ENCODE measurements at regions not wholly inside any gene's neighbourhood (a gene's known extent, or its start where the extent isn't known, plus 50 kb on each side); places are given as distances from the start of the nearest gene placed in this dataset.

GRCh38 chr2:189304360-189304759, 124.8 kb upstream of the COL5A2 start:
- no peaks in the 10 kb centered on the region for H3K79me2 ChIP-seq (ENCODE audit: control insufficient read depth, insufficient read depth, low read length)
- no peak overlapping the region for H3K9ac ChIP-seq (ENCODE audit: low read length)
- H3K4me3 Mint-ChIP-seq = no peak overlapping the region
- WGBS (ENCODE audit: insufficient coverage) = 80% methylated on average over 1 of the region's 2 CpGs
- H3K36me3 ChIP-seq (replicated peaks in 1 of 2; ENCODE audit: control extremely low read depth in 1 of 2, control insufficient read depth in 1 of 2, extremely low read depth in 1 of 2, insufficient read depth in 2 of 2, low read length in 1 of 2) = no peaks in the 10 kb centered on the region
- CTCF ChIA-PET = no interaction called here
- ATAC-seq (ENCODE audit: low read depth) = no peak
- no peak overlapping the region for H3K4me2 ChIP-seq (replicated peaks; ENCODE audit: low read depth, low read length, poor library complexity, severe bottlenecking)
- no peaks in the 10 kb centered on the region for H3K27me3 Mint-ChIP-seq
- no peaks in the 10 kb centered on the region for H3K9me3 ChIP-seq (ENCODE audit: control extremely low read depth in 1 of 3, control insufficient read depth in 2 of 3, insufficient read depth in 1 of 3, low read length in 2 of 3)
- no peak overlapping the region for H3K27ac ChIP-seq (ENCODE audit: low read length in 2 of 2)
- H3K4me3 ChIP-seq (ENCODE audit: control extremely low read depth in 1 of 5, extremely low read depth in 1 of 5, insufficient read depth in 1 of 5, low read depth in 2 of 5, low read length in 4 of 5) = no peak overlapping the region
- no peaks in the 10 kb centered on the region for H3K27me3 ChIP-seq (replicated peaks in 1 of 4; ENCODE audit: control extremely low read depth in 1 of 4, control insufficient read depth in 3 of 4, insufficient read depth in 4 of 4, low read length in 3 of 4)
- POLR2A ChIA-PET = no interaction called here
- no peaks in the 10 kb centered on the region for H4K20me1 ChIP-seq (ENCODE audit: control insufficient read depth, insufficient read depth, low read length, poor library complexity, severe bottlenecking)
- TF ChIP-seq, protein P1, sequence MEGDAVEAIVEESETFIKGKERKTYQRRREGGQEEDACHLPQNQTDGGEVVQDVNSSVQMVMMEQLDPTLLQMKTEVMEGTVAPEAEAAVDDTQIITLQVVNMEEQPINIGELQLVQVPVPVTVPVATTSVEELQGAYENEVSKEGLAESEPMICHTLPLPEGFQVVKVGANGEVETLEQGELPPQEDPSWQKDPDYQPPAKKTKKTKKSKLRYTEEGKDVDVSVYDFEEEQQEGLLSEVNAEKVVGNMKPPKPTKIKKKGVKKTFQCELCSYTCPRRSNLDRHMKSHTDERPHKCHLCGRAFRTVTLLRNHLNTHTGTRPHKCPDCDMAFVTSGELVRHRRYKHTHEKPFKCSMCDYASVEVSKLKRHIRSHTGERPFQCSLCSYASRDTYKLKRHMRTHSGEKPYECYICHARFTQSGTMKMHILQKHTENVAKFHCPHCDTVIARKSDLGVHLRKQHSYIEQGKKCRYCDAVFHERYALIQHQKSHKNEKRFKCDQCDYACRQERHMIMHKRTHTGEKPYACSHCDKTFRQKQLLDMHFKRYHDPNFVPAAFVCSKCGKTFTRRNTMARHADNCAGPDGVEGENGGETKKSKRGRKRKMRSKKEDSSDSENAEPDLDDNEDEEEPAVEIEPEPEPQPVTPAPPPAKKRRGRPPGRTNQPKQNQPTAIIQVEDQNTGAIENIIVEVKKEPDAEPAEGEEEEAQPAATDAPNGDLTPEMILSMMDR (IDR thresholded peaks at IDR 0.05) = no peak
- TF ChIP-seq EZH2 (IDR thresholded peaks at IDR 0.05; ENCODE audit: borderline replicate concordance, insufficient read depth, low read depth, low read length, poor library complexity, severe bottlenecking) = no peak
- no peaks in the 10 kb centered on the region for H3K9me3 Mint-ChIP-seq (ENCODE audit: insufficient read depth)
- H3K4me1 Mint-ChIP-seq = no peaks in the 10 kb centered on the region
- no peak for DNase-seq
- H3K4me1 ChIP-seq (ENCODE audit: control insufficient read depth in 2 of 2, insufficient read depth in 2 of 2, low read length in 2 of 2) = no peaks in the 10 kb centered on the region
- no peak overlapping the region for H2AFZ ChIP-seq (ENCODE audit: insufficient read depth, low read depth, low read length, poor library complexity, severe bottlenecking)
- H3K27ac Mint-ChIP-seq = no peak overlapping the region
- intact Hi-C loops (cut with micrococcal nuclease) = no loop called here

- no peaks in the 10 kb centered on the region for H3K79me2 ChIP-seq (ENCODE audit: control insufficient read depth, insufficient read depth, low read length)
- ChIA-PET POLR2A (no interaction called here), CTCF (no interaction called here)
- no CpG with 5 or more reads among the region's 3 CpGs for WGBS (ENCODE audit: insufficient coverage)
- ATAC-seq (ENCODE audit: low read depth) (no peak), DNase-seq (no peak)
- H3K9me3 Mint-ChIP-seq (ENCODE audit: insufficient read depth) = no peaks in the 10 kb centered on the region
- H4K20me1 ChIP-seq (ENCODE audit: control insufficient read depth, insufficient read depth, low read length, poor library complexity, severe bottlenecking) = no peaks in the 10 kb centered on the region
- no peak overlapping the region for H3K4me3 Mint-ChIP-seq
- intact Hi-C loops (cut with micrococcal nuclease) = no loop called here
- no peaks in the 10 kb centered on the region for H3K36me3 ChIP-seq (replicated peaks in 1 of 2; ENCODE audit: control extremely low read depth in 1 of 2, control insufficient read depth in 1 of 2, extremely low read depth in 1 of 2, insufficient read depth in 2 of 2, low read length in 1 of 2)
- H3K9me3 ChIP-seq (ENCODE audit: control extremely low read depth in 1 of 3, control insufficient read depth in 2 of 3, insufficient read depth in 1 of 3, low read length in 2 of 3) = no peaks in the 10 kb centered on the region
- H3K4me2 ChIP-seq (replicated peaks; ENCODE audit: low read depth, low read length, poor library complexity, severe bottlenecking) = no peak overlapping the region
- H3K4me1 Mint-ChIP-seq = no peaks in the 10 kb centered on the region
- no peaks in the 10 kb centered on the region for H3K27me3 ChIP-seq (replicated peaks in 1 of 4; ENCODE audit: control extremely low read depth in 1 of 4, control insufficient read depth in 3 of 4, insufficient read depth in 4 of 4, low read length in 3 of 4)
- H2AFZ ChIP-seq (ENCODE audit: insufficient read depth, low read depth, low read length, poor library complexity, severe bottlenecking) = no peak overlapping the region
- H3K27ac Mint-ChIP-seq = no peak overlapping the region
- H3K9ac ChIP-seq (ENCODE audit: low read length) = no peak overlapping the region
- no peaks in the 10 kb centered on the region for H3K4me1 ChIP-seq (ENCODE audit: control insufficient read depth in 2 of 2, insufficient read depth in 2 of 2, low read length in 2 of 2)
- no peak for TF ChIP-seq EZH2 (IDR thresholded peaks at IDR 0.05; ENCODE audit: borderline replicate concordance, insufficient read depth, low read depth, low read length, poor library complexity, severe bottlenecking)
- TF ChIP-seq, protein P1 (IDR thresholded peaks at IDR 0.05) = no peak
- no peaks in the 10 kb centered on the region for H3K27me3 Mint-ChIP-seq
- H3K27ac ChIP-seq (ENCODE audit: low read length in 2 of 2) = no peak overlapping the region
- no peak overlapping the region for H3K4me3 ChIP-seq (ENCODE audit: control extremely low read depth in 1 of 5, extremely low read depth in 1 of 5, insufficient read depth in 1 of 5, low read depth in 2 of 5, low read length in 4 of 5)
These were observed 125.9 kb upstream of the COL5A2 start for GRCh38 chr2:189305291-189305943.
